ENCODE measurements at regions not wholly inside any gene's neighbourhood (a gene's known extent, or its start where the extent isn't known, plus 50 kb on each side); places are given as distances from the start of the nearest gene placed in this dataset.

GRCh38 chr12:107231303-107231702 lies 138.0 kb upstream of the CRY1 start:
- Histone ChIP-seq H2AFZ (ENCODE audit: low read length) (no peak overlapping the region), H3K27me3 (replicated peaks in 1 of 4; ENCODE audit: control insufficient read depth in 3 of 4, extremely low read depth in 1 of 4, insufficient read depth in 3 of 4, low read length in 3 of 4) (no peaks in the 10 kb centered on the region), H3K23me2 (ENCODE audit: low read depth, low read length) (no peaks in the 10 kb centered on the region), H3K23ac (ENCODE audit: insufficient read length) (no peak overlapping the region), H4K8ac (ENCODE audit: extremely low read depth, insufficient read depth, low read length) (no peak overlapping the region), H4K5ac (ENCODE audit: insufficient read length, low read depth, low read length) (no peak overlapping the region), H3K14ac (ENCODE audit: insufficient read length) (no peak overlapping the region), H3K4me3 (ENCODE audit: extremely low read depth in 1 of 4, insufficient read depth in 2 of 4, low read depth in 3 of 4, low read length in 4 of 4) (no peak overlapping the region), H3K79me2 (ENCODE audit: control insufficient read depth in 1 of 2, insufficient read depth in 2 of 2, low read length in 2 of 2) (no peaks in the 10 kb centered on the region), H3K79me1 (ENCODE audit: low read depth, low read length) (no peaks in the 10 kb centered on the region), H2AK5ac (ENCODE audit: low read depth, low read length) (no peak overlapping the region), H4K91ac (replicated peaks; ENCODE audit: insufficient read length, low read length) (no peak overlapping the region), H4K20me1 (replicated peaks in 1 of 2; ENCODE audit: control insufficient read depth in 1 of 2, insufficient read depth in 2 of 2, low read length in 2 of 2) (no peaks in the 10 kb centered on the region), H3K36me3 (ENCODE audit: control insufficient read depth in 2 of 4, insufficient read depth in 4 of 4, low read length in 3 of 4) (no peaks in the 10 kb centered on the region), H2BK15ac (ENCODE audit: low read length) (no peak overlapping the region), H3K9ac (replicated peaks in 1 of 4; ENCODE audit: extremely low read depth in 1 of 4, low read depth in 3 of 4, low read length in 3 of 4) (no peak overlapping the region), H2BK12ac (ENCODE audit: low read depth, low read length) (no peak overlapping the region), H2BK20ac (ENCODE audit: low read length) (no peak overlapping the region), H2BK5ac (ENCODE audit: low read depth, low read length) (no peak overlapping the region), H3K27ac (ENCODE audit: low read depth, low read length) (no peak overlapping the region), H2BK120ac (replicated peaks; ENCODE audit: low read depth, low read length) (no peak overlapping the region), H3K56ac (replicated peaks; ENCODE audit: insufficient read length, low read depth, low read length) (no peak overlapping the region), H3K4me1 (replicated peaks in 1 of 4; ENCODE audit: control insufficient read depth in 3 of 4, insufficient read depth in 4 of 4, low read length in 3 of 4) (peaks cover 0 to 5% (median 2%) of the 10 kb centered on the region in 4 experiments; a peak in 3 of 7 replicates), H3K4ac (replicated peaks; ENCODE audit: insufficient read length, low read depth, low read length) (no peak overlapping the region), H3K4me2 (ENCODE audit: insufficient read depth in 1 of 2, low read depth in 2 of 2, low read length in 2 of 2) (no peak overlapping the region), H3K18ac (ENCODE audit: extremely low read depth, low read length) (no peak overlapping the region), H3K9me3 (ENCODE audit: insufficient read depth in 2 of 2, low read depth in 1 of 2, low read length in 1 of 2) (no peaks in the 10 kb centered on the region)
- POLR2A ChIA-PET (ENCODE audit: partially characterized antibody): no interaction called here
- DNase-seq (ENCODE audit: low read depth in 1 of 2, low spot score in 2 of 2) (no peak), FAIRE-seq (no peak)
- WGBS, 2 experiments (ENCODE audit: extremely low coverage in 1 of 2, insufficient coverage in 1 of 2, insufficient read length in 1 of 2, insufficient replicate concordance in 2 of 2, low coverage in 1 of 2, low lambda C conversion rate in 2 of 2, missing lambda C conversion rate in 1 of 2): 94% methylated on average over 11 of the region's 11 CpGs; no CpG with 5 or more reads in 1 of the 2 experiments
- CTCF ChIA-PET (ENCODE audit: partially characterized antibody): interaction anchor here (0.9 to 1.5 kb wide), 4 partner anchors 11 to 43 kb away, joined by 3 to 4 read pairs (median 3); no protein-coding TSS in a partner anchor
- TF ChIP-seq CEBPB (IDR thresholded peaks at IDR 0.05; ENCODE audit: low read depth, low read length) (no peak), GABPA (IDR thresholded peaks at IDR 0.05; ENCODE audit: borderline replicate concordance, insufficient read depth, low read length) (no peak), POU5F1 (IDR thresholded peaks at IDR 0.05; ENCODE audit: low read depth, low read length) (no peak), KDM1A (IDR thresholded peaks at IDR 0.05; ENCODE audit: borderline replicate concordance, low read length) (no peak)

Measured in H1 (cell line).